Inflammatory macrophage treated with lipopolysaccharide for 4 hours (primary cell): ENCODE measurements at regions not wholly inside any gene's neighbourhood (a gene's known extent, or its start where the extent isn't known, plus 50 kb on each side); places are given as distances from the start of the nearest gene placed in this dataset.
"Not testable (repeated sequence)": the region's sequence is repeated elsewhere in the genome, so short reads cannot be mapped to it uniquely, and the experiment has no call there.

ENCODE experiments used
- DNase-seq: peaks from one replicate; pipeline ENCODE4 v3.0.0-alpha.2; 2020

- no peak for DNase-seq
Measured at GRCh38 chr11:96942855-96943254, 553.0 kb downstream of the JRKL start.

GRCh38 chr11:96943970-96944369 lies 554.2 kb downstream of the JRKL start:
- no peak for DNase-seq

GRCh38 chr11:96948066-96948465 lies 558.3 kb downstream of the JRKL start:
- DNase-seq: no peak

GRCh38 chr11:96949464-96949863 lies 559.7 kb downstream of the JRKL start:
- DNase-seq: no peak

- no peak for DNase-seq
Measured at GRCh38 chr11:96954587-96955242, 564.9 kb downstream of the JRKL start.

- no peak for DNase-seq
Measured at GRCh38 chr11:96960476-96960875, 570.7 kb downstream of the JRKL start.

- no peak for DNase-seq
Measured at GRCh38 chr11:96960926-96961325, 571.1 kb downstream of the JRKL start.

GRCh38 chr11:96961931-96962330 lies 572.1 kb downstream of the JRKL start:
- no peak for DNase-seq

- DNase-seq: no peak
Measured at GRCh38 chr11:96963375-96963774, 573.6 kb downstream of the JRKL start.

GRCh38 chr11:96964661-96965060 lies 574.8 kb downstream of the JRKL start:
- DNase-seq: no peak

GRCh38 chr11:96967616-96968015 lies 577.8 kb downstream of the JRKL start:
- DNase-seq: no peak

GRCh38 chr11:96969251-96969650 lies 579.4 kb downstream of the JRKL start:
- no peak for DNase-seq

- no peak for DNase-seq
Measured at GRCh38 chr11:96978751-96979150, 588.9 kb downstream of the JRKL start.

GRCh38 chr11:96986516-96986915 lies 596.7 kb downstream of the JRKL start:
- DNase-seq: no peak

GRCh38 chr11:96990914-96991313 lies 601.1 kb downstream of the JRKL start:
- DNase-seq: no peak

GRCh38 chr11:97000481-97000880 lies 610.7 kb downstream of the JRKL start:
- DNase-seq: no peak

GRCh38 chr11:97007283-97007682 lies 617.5 kb downstream of the JRKL start:
- no peak for DNase-seq

- no peak for DNase-seq
Measured at GRCh38 chr11:97009613-97010012, 619.8 kb downstream of the JRKL start.

- not testable (repeated sequence) for DNase-seq
Measured at GRCh38 chr11:97010997-97011396, 621.2 kb downstream of the JRKL start.

- DNase-seq: no peak
Measured at GRCh38 chr11:97015327-97015726, 625.5 kb downstream of the JRKL start.

- DNase-seq: no peak
Measured at GRCh38 chr11:97019305-97019704, 629.5 kb downstream of the JRKL start.

- no peak for DNase-seq
Measured at GRCh38 chr11:97019754-97020153, 629.9 kb downstream of the JRKL start.

GRCh38 chr11:97022955-97023354 lies 633.1 kb downstream of the JRKL start:
- DNase-seq: no peak

GRCh38 chr11:97028836-97029406 lies 639.1 kb downstream of the JRKL start:
- DNase-seq: no peak

GRCh38 chr11:97033178-97033577 lies 643.4 kb downstream of the JRKL start:
- no peak for DNase-seq
